Activated B cell treated with CpG ODN at 0.5 μM for 24 hours (primary cell): ENCODE measurements at regions not wholly inside any gene's neighbourhood (a gene's known extent, or its start where the extent isn't known, plus 50 kb on each side); places are given as distances from the start of the nearest gene placed in this dataset.
"Not testable (repeated sequence)": the region's sequence is repeated elsewhere in the genome, so short reads cannot be mapped to it uniquely, and the experiment has no call there.

Experiments used
- ATAC-seq: fragments of 200-7000 bp; cut with Tn5 transposase; one replicate; pipeline ENCODE4 v1.10.0; 2021; ENCODE audit warnings: low read depth, mild to moderate bottlenecking, moderate library complexity
- CTCF ChIA-PET: fragments of 350-600 bp; sonication (Branson Sonifier 250); formaldehyde crosslinking; loops from one replicate; lab custom pipeline; 2021; ENCODE audit warnings: antibody characterized with exemption; lab: Charles Lee
- POLR2A ChIA-PET: fragments of 350-600 bp; sonication (Branson Sonifier 250); formaldehyde crosslinking; loops from one replicate; lab custom pipeline; 2021; ENCODE audit warnings: antibody characterized with exemption; lab: Charles Lee
- DNase-seq: peaks from one replicate; pipeline ENCODE4 v3.0.0; 2022
- H3K27ac Mint-ChIP-seq: one replicate; pipeline ENCODE4 v1.8.0; 2020; ENCODE audit warnings: mixed read lengths
- H3K27me3 Mint-ChIP-seq: one replicate; pipeline ENCODE4 v1.8.0; 2021; ENCODE audit warnings: mixed read lengths
- H3K36me3 Mint-ChIP-seq: one replicate; pipeline ENCODE4 v1.8.0; 2021; ENCODE audit warnings: low read depth, mixed read lengths
- H3K4me1 Mint-ChIP-seq: one replicate; pipeline ENCODE4 v1.8.0; 2021; ENCODE audit warnings: mixed read lengths
- H3K4me3 Mint-ChIP-seq: one replicate; pipeline ENCODE4 v1.8.0; 2020; ENCODE audit warnings: mild to moderate bottlenecking, mixed read lengths
- H3K9me3 Mint-ChIP-seq: one replicate; pipeline ENCODE4 v1.8.0; 2020; ENCODE audit warnings: mixed read lengths
- CTCF ChIP-seq: fragments of 200-600 bp; IDR thresholded peaks from one replicate; pipeline ENCODE4 v1.8.0; 2022; ENCODE audit warnings: antibody characterized with exemption, mild to moderate bottlenecking
- intact Hi-C: fragments of 100-400 bp; cut with micrococcal nuclease; formaldehyde crosslinking; loops from one replicate; pipeline ENCODE4 v1.15.1; 2024

- POLR2A ChIA-PET, result interaction anchor here (0.6 to 1.1 kb wide), 3 partner anchors 34 to 271 kb away, joined by 3 to 5 read pairs (median 3); partner anchors contain the start of gene ZNF217
- CTCF ChIA-PET, result interaction anchor here (1.2 to 3.4 kb wide), 2 partner anchors 51 to 149 kb away, joined by 3 to 21 read pairs; no protein-coding TSS in a partner anchor
- H3K27ac Mint-ChIP-seq, H3K9me3 Mint-ChIP-seq, DNase-seq, H3K36me3 Mint-ChIP-seq, intact Hi-C loops, H3K4me3 Mint-ChIP-seq, ATAC-seq, H3K27me3 Mint-ChIP-seq: not testable (repeated sequence)
- H3K4me1 Mint-ChIP-seq, result peaks cover 42% of the 10 kb centered on the region
Observed at GRCh38 chr20:53863923-53864641, 206.3 kb downstream of the BCAS1 start.

DNA sequence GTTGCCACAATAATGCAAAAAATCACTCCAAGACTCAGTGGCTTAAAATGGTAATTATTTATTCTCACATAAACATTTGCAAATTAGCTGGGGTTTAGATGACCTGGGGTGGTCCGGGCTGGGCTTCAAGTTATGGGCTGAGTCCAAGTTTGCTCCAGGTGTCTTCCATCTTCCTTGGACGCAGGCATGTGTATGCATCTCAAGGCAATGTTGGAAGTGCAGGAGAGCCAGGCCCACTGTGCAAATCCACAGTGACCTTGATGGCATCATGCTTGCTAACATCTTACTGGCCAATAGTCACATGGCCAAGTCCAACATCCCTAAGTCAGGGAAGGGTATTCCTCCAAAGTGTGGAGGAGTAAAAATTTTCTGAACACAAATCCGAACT, 206.9 kb downstream of the BCAS1 start:
- POLR2A ChIA-PET, result interaction anchor here (1.1 kb wide), 1 partner anchor 33 kb away, joined by 3 read pairs; no protein-coding TSS in a partner anchor
- H3K9me3 Mint-ChIP-seq, DNase-seq, H3K27me3 Mint-ChIP-seq, H3K4me3 Mint-ChIP-seq, intact Hi-C loops, H3K36me3 Mint-ChIP-seq, H3K27ac Mint-ChIP-seq, ATAC-seq, CTCF ChIA-PET: not testable (repeated sequence)
- H3K4me1 Mint-ChIP-seq, result peaks cover 42% of the 10 kb centered on the region

GRCh38 chr20:53863039-53863438, 207.4 kb downstream of the BCAS1 start:
- intact Hi-C loops, ATAC-seq, POLR2A ChIA-PET, H3K9me3 Mint-ChIP-seq, CTCF ChIA-PET, H3K36me3 Mint-ChIP-seq, H3K4me3 Mint-ChIP-seq, H3K27ac Mint-ChIP-seq, DNase-seq, H3K27me3 Mint-ChIP-seq: not testable (repeated sequence)
- H3K4me1 Mint-ChIP-seq, result peaks cover 40% of the 10 kb centered on the region

- peaks cover 35% of the 10 kb centered on the region for H3K4me1 Mint-ChIP-seq
- DNase-seq, H3K36me3 Mint-ChIP-seq, H3K9me3 Mint-ChIP-seq, H3K4me3 Mint-ChIP-seq, H3K27ac Mint-ChIP-seq, H3K27me3 Mint-ChIP-seq, intact Hi-C loops, ATAC-seq, CTCF ChIA-PET: not testable (repeated sequence)
- POLR2A ChIA-PET, result interaction anchor here (0.6 kb wide), 1 partner anchor 41 kb away, joined by 4 read pairs; no protein-coding TSS in a partner anchor
Observed at GRCh38 chr20:53862490-53862889, 207.9 kb downstream of the BCAS1 start.

DNA sequence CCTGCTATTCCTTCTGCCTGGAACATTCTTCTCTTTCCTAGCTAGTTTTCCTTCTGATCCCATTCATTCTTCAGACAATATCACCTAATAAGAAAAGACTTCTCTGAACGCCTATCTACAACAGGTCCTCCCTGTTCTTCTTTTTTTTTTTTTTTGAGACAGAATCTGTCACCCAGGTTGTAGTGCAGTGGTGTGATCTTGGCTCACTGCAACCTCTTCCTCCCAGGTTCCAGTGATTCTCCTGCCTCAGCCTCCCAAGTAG, 208.3 kb downstream of the BCAS1 start:
- H3K27ac Mint-ChIP-seq, DNase-seq, ATAC-seq, H3K9me3 Mint-ChIP-seq, H3K36me3 Mint-ChIP-seq, H3K4me3 Mint-ChIP-seq, intact Hi-C loops, H3K27me3 Mint-ChIP-seq: not testable (repeated sequence)
- ChIA-PET CTCF (interaction anchor here (0.6 to 1.0 kb wide), 2 partner anchors 10 to 170 kb away, joined by 3 to 4 read pairs; no protein-coding TSS in a partner anchor), POLR2A (interaction anchor here (0.6 kb wide), 1 partner anchor 41 kb away, joined by 4 read pairs; no protein-coding TSS in a partner anchor)
- peaks cover 31% of the 10 kb centered on the region for H3K4me1 Mint-ChIP-seq

- DNase-seq (no peak), ATAC-seq (no peak)
- intact Hi-C loops, result no loop called here
- no peaks in the 10 kb centered on the region for H3K9me3 Mint-ChIP-seq
- no peak overlapping the region for H3K27ac Mint-ChIP-seq
- H3K4me3 Mint-ChIP-seq, result no peak overlapping the region
- TF ChIP-seq CTCF, result no peak
- no peaks in the 10 kb centered on the region for H3K27me3 Mint-ChIP-seq
- ChIA-PET POLR2A (no interaction called here), CTCF (interaction anchor here (1.8 kb wide), 1 partner anchor 56 kb away, joined by 5 read pairs; no protein-coding TSS in a partner anchor)
- peaks cover 18% of the 10 kb centered on the region for H3K4me1 Mint-ChIP-seq
- no peaks in the 10 kb centered on the region for H3K36me3 Mint-ChIP-seq
Observed at GRCh38 chr20:53859684-53860083, 210.7 kb downstream of the BCAS1 start.

DNA sequence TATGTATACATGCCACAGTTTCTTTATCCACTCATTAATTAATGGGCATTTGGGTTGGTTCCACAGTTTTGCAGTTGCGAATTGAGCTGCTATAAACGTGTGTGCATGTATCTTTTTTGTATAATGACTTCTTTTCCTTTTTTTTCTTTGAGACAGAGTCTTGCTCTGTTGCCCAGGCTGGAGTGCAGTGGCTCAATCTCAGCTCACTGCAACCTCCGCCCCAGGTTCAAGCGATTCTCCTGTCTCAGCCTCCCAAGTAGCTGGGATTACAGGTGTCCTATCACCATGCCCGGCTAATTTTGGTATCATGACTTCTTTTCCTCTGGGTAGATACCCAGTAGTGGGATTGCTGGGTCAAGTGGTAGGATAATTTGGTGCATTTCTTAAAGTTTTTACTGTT, 211.4 kb downstream of the BCAS1 start:
- H3K36me3 Mint-ChIP-seq, H3K9me3 Mint-ChIP-seq, intact Hi-C loops, H3K27ac Mint-ChIP-seq, ATAC-seq, H3K27me3 Mint-ChIP-seq, H3K4me3 Mint-ChIP-seq, DNase-seq, POLR2A ChIA-PET: not testable (repeated sequence)
- CTCF ChIA-PET, result interaction anchor here (1.8 kb wide), 1 partner anchor 57 kb away, joined by 5 read pairs; no protein-coding TSS in a partner anchor
- H3K4me1 Mint-ChIP-seq, result peaks cover 16% of the 10 kb centered on the region

GRCh38 chr20:53858516-53858915, 211.9 kb downstream of the BCAS1 start:
- H3K27ac Mint-ChIP-seq, H3K9me3 Mint-ChIP-seq, DNase-seq, H3K4me3 Mint-ChIP-seq, ATAC-seq, H3K36me3 Mint-ChIP-seq, intact Hi-C loops, H3K27me3 Mint-ChIP-seq: not testable (repeated sequence)
- CTCF ChIA-PET, result interaction anchor here (1.8 kb wide), 1 partner anchor 57 kb away, joined by 5 read pairs; no protein-coding TSS in a partner anchor
- H3K4me1 Mint-ChIP-seq, result peaks cover 16% of the 10 kb centered on the region
- POLR2A ChIA-PET, result interaction anchor here (1.4 kb wide), 1 partner anchor 28 kb away, joined by 3 read pairs; no protein-coding TSS in a partner anchor
